Type B pancreatic cell (in vitro differentiated cells): ENCODE measurements at regions not wholly inside any gene's neighbourhood (a gene's known extent, or its start where the extent isn't known, plus 50 kb on each side); places are given as distances from the start of the nearest gene placed in this dataset.
"Not testable (repeated sequence)": the region's sequence is repeated elsewhere in the genome, so short reads cannot be mapped to it uniquely, and the experiment has no call there.

Experiments used
- DNase-seq: peaks from one replicate; pipeline ENCODE4 v3.0.0; 2021; ENCODE audit warnings: mixed read lengths; ENCODE audit not compliant: unreplicated experiment; ENCODE audit errors: extremely low spot score
- H3K27ac Mint-ChIP-seq: 2 replicates; pipeline ENCODE4 v1.8.0; 2021; ENCODE audit warnings: mild to moderate bottlenecking, mixed read lengths
- H3K27me3 Mint-ChIP-seq: 2 replicates; pipeline ENCODE4 v1.8.0; 2021; ENCODE audit warnings: mixed read lengths
- H3K36me3 Mint-ChIP-seq: 2 replicates; pipeline ENCODE4 v1.8.0; 2021; ENCODE audit warnings: mixed read lengths
- H3K4me1 Mint-ChIP-seq: one replicate; pipeline ENCODE4 v1.8.0; 2021; ENCODE audit warnings: mixed read lengths; ENCODE audit not compliant: unreplicated experiment
- H3K4me3 Mint-ChIP-seq: 2 replicates; pipeline ENCODE4 v1.8.0; 2021; ENCODE audit warnings: mild to moderate bottlenecking, mixed read lengths
- H3K9me3 Mint-ChIP-seq: 2 replicates; pipeline ENCODE4 v1.8.0; 2021; ENCODE audit warnings: mixed read lengths
- TF ChIP-seq, protein P1 (sequence below): fragments of 200-600 bp; sonication (generic); conservative IDR thresholded peaks from 2 replicates; pipeline ENCODE4 v1.5.0; 2021; ENCODE audit warnings: antibody characterized with exemption, mild to moderate bottlenecking

DNA sequence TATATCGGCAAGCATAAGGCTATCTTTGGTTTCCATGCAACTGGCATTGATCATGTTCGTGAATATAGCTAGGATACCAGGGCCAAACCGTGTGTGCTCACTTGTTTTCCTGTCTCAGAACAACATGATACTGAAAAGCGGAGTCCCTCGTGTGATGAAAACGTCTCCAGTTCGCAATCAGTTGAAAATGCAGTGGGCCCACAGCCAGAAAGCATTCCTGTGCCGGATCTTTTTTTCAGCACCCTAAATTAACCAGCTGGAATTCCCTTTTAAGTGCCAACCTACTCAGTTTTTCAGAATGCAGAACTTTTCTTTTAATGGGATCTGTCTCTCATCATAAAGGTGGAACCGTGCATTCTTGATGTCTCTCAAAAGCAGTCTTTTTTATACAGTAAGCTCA, 130.8 kb upstream of the FRG1 start:
- TF ChIP-seq, protein P1, sequence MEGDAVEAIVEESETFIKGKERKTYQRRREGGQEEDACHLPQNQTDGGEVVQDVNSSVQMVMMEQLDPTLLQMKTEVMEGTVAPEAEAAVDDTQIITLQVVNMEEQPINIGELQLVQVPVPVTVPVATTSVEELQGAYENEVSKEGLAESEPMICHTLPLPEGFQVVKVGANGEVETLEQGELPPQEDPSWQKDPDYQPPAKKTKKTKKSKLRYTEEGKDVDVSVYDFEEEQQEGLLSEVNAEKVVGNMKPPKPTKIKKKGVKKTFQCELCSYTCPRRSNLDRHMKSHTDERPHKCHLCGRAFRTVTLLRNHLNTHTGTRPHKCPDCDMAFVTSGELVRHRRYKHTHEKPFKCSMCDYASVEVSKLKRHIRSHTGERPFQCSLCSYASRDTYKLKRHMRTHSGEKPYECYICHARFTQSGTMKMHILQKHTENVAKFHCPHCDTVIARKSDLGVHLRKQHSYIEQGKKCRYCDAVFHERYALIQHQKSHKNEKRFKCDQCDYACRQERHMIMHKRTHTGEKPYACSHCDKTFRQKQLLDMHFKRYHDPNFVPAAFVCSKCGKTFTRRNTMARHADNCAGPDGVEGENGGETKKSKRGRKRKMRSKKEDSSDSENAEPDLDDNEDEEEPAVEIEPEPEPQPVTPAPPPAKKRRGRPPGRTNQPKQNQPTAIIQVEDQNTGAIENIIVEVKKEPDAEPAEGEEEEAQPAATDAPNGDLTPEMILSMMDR, result no peak
- Mint-ChIP-seq H3K4me1 (no peaks in the 10 kb centered on the region), H3K27ac (no peak overlapping the region), H3K4me3 (no peak overlapping the region), H3K9me3 (peaks cover 11% of the 10 kb centered on the region), H3K36me3 (no peaks in the 10 kb centered on the region), H3K27me3 (no peaks in the 10 kb centered on the region)
- no peak for DNase-seq

DNA sequence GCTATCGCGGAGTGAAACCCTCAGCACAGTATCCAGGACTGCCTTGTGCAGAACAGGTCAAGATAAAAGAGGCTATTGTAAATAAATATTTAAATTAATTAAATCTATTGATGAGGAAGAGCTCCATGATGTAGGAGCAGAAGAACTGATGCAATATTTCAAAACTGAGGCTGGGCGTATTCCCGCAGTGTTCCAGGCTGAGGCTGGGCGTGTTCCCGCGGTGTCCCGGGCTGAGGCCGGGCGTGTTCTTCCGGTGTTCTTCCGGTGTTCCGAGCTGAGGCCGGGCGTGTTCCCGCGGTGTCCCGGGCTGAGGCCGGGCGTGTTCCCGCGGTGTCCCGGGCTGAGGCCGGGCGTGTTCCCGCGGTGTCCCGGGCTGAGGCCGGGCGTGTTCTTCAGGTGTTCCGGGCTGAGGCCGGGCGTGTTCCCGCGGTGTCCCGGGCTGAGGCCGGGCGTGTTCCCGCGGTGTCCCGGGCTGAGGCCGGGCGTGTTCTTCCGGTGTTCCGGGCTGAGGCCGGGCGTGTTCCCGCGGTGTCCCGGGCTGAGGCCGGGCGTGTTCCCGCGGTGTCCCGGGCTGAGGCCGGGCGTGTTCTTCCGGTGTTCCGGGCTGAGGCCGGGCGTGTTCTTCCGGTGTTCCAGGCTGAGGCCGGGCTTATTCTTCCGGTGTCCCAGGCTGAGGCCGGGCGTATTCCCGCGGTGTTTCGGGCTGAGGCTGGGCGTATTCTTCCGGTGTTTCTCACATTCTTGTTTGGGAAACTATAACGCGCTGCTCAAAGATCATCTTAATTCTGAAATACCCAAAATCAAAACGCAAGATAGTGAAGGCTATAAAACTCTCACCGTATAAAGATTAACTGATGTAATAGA, 130.1 kb upstream of the FRG1 start:
- not testable (repeated sequence) for H3K36me3 Mint-ChIP-seq, DNase-seq, H3K4me1 Mint-ChIP-seq, H3K27me3 Mint-ChIP-seq, H3K27ac Mint-ChIP-seq, H3K4me3 Mint-ChIP-seq
- H3K9me3 Mint-ChIP-seq, result peaks cover 11% of the 10 kb centered on the region

DNA sequence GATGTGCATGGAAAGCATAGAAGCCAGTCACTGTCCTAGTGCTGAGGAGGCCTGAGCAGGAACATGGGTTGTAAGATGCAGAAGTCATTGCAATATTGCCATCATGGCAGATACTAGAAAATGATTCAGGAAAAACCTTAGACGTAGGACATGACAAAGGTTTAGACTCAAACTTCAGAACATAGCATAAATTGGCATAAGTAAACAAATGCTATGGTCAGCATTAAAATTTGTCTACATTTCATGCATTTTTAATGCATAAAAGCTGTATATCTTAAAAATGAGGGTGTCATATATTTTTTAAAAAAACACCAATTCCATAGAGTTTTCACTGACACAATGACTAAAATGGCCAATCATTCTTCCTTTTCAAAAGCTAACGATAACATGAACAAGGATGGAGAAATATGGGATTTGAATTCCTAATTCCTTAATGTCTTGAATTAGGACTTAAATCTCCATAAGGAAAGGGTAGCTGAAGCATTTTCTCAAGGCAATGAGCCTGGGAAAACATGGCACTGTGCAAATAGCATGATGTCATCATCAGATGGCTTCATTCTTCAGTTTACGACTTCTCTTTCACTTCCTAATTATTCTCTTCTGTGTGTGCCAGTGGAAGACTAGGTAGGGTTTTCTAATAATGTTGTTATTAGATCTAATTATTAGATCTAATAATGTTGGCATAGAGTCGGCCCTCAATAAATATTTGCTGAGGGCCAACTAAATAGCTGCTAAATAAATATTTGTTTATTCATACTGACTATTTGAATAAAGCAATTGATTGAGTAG, 125.1 kb upstream of the FRG1 start:
- H3K36me3 Mint-ChIP-seq, result no peaks in the 10 kb centered on the region

DNA sequence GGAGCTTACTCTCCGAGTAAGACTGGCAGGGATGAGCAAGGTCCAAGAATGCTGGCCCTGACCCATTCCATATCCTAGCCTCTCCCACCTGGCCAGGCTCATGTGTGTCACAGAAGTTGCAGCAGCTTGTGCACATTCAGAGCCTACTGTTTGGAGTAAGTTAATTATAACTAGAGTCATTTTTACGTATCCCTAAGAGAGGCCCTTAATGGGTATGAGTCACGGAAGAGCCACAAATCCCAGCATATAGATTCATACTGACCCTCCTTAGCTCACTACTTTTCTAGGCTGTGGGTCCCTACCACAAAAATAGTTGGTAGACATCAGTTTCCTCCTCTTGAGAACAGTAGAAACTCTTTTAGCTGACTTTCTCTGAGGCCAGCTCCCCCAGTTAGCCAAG, 118.3 kb upstream of the FRG1 start:
- Mint-ChIP-seq H3K9me3 (peaks cover 6% of the 10 kb centered on the region), H3K4me3 (no peak overlapping the region), H3K27ac (no peak overlapping the region), H3K4me1 (no peaks in the 10 kb centered on the region), H3K36me3 (no peaks in the 10 kb centered on the region), H3K27me3 (no peaks in the 10 kb centered on the region)
- TF ChIP-seq, protein P1, result no peak
- DNase-seq, result no peak

More for the DNA sequence above, 125.1 kb upstream of the FRG1 start:
- no peak overlapping the region for H3K27ac Mint-ChIP-seq
- H3K4me1 Mint-ChIP-seq, result no peaks in the 10 kb centered on the region
- H3K27me3 Mint-ChIP-seq, result no peaks in the 10 kb centered on the region
- no peak for DNase-seq
- peaks cover 11% of the 10 kb centered on the region for H3K9me3 Mint-ChIP-seq
- TF ChIP-seq, protein P1, result no peak
- H3K4me3 Mint-ChIP-seq, result no peak overlapping the region

DNA sequence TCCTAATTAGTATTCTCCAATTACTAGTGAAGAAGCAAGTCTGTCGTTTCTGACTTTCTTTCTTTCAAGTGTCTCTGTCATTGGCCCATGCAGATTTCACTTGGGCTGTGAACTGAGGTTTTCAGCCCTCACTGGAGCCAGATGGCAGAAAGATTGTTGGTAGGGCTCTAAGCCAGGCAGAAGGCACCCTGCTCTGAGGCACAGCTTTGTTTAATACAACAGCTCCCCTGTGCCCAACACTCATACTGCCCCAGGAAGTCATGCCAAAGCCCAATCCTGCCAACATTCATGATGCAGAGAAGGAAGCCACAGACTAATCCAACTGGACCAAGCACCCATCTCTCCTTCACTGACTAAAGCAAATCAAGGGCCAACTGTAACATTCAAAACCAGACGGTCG, 117.1 kb upstream of the FRG1 start:
- no peaks in the 10 kb centered on the region for H3K4me1 Mint-ChIP-seq
- H3K36me3 Mint-ChIP-seq, result no peaks in the 10 kb centered on the region
- H3K4me3 Mint-ChIP-seq, result no peak overlapping the region
- TF ChIP-seq, protein P1, result no peak
- DNase-seq, result no peak
- H3K27me3 Mint-ChIP-seq, result no peaks in the 10 kb centered on the region
- H3K27ac Mint-ChIP-seq, result no peak overlapping the region
- peaks cover 6% of the 10 kb centered on the region for H3K9me3 Mint-ChIP-seq

DNA sequence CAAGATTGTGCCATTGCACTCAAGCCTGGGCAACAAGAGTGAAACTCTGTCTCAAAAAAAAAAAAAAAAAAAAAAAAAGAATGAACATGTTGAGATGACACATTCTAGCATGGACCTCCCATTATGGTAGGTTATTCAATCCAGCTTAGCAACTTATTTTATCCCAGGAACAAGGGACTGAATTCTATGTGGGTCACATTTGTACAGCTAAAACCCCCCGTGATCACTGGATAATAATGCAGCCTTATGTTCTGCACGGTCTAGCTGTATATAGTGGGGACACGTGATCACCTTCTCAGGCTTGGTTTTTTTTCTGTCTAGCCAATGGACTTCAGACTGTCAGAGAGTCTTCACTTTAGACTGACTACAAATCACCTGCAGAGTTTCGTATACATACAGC, 115.2 kb upstream of the FRG1 start:
- H3K36me3 Mint-ChIP-seq, result no peaks in the 10 kb centered on the region
- DNase-seq, result no peak
- H3K27me3 Mint-ChIP-seq, result no peaks in the 10 kb centered on the region
- H3K9me3 Mint-ChIP-seq, result peaks cover 6% of the 10 kb centered on the region
- no peaks in the 10 kb centered on the region for H3K4me1 Mint-ChIP-seq
- TF ChIP-seq, protein P1, result no peak
- no peak overlapping the region for H3K4me3 Mint-ChIP-seq
- H3K27ac Mint-ChIP-seq, result no peak overlapping the region
